ENCODE measurements at regions not wholly inside any gene's neighbourhood (a gene's known extent, or its start where the extent isn't known, plus 50 kb on each side); places are given as distances from the start of the nearest gene placed in this dataset.
"Not testable (repeated sequence)": the region's sequence is repeated elsewhere in the genome, so short reads cannot be mapped to it uniquely, and the experiment has no call there.

- ChIA-PET CTCF (no interaction called here), POLR2A (ENCODE audit: unreplicated experiment) (no interaction called here)
- Histone ChIP-seq H3K4ac (ENCODE audit: low read depth, low read length) (no peak overlapping the region), H2AK5ac (ENCODE audit: low read depth, low read length) (no peak overlapping the region), H2BK20ac (ENCODE audit: low read depth, low read length) (no peak overlapping the region), H2AK9ac (replicated peaks; ENCODE audit: low read depth, low read length, poor library complexity) (no peak overlapping the region), H3K18ac (ENCODE audit: low read depth, low read length) (no peak overlapping the region), H3K27ac (ENCODE audit: insufficient read depth, low read length) (no peak overlapping the region), H3K36me3 (ENCODE audit: control insufficient read depth, insufficient read depth, low read length) (no peaks in the 10 kb centered on the region), H3K4me3 (ENCODE audit: insufficient read depth, low read depth, low read length) (no peak overlapping the region), H3K4me2 (ENCODE audit: low read depth, low read length) (no peak overlapping the region), H3K14ac (replicated peaks; ENCODE audit: low read depth, low read length) (no peak overlapping the region), H3K23ac (ENCODE audit: low read depth, low read length) (no peak overlapping the region), H2BK5ac (ENCODE audit: low read depth, low read length, poor library complexity, severe bottlenecking) (no peak overlapping the region), H2AFZ (replicated peaks; ENCODE audit: low read length, poor library complexity) (no peak overlapping the region), H4K5ac (ENCODE audit: low read depth, low read length) (no peak overlapping the region), H3K56ac (ENCODE audit: extremely low read depth, insufficient read depth, low read length) (no peak overlapping the region), H4K8ac (ENCODE audit: low read depth in 2 of 2, low read length in 2 of 2) (no peak overlapping the region), H3K9me1 (ENCODE audit: insufficient read depth, low read length) (no peaks in the 10 kb centered on the region), H4K91ac (ENCODE audit: insufficient read depth, low read depth, low read length) (no peak overlapping the region), H2BK15ac (ENCODE audit: low read depth, low read length) (no peak overlapping the region), H4K20me1 (ENCODE audit: insufficient read depth, low read length) (no peaks in the 10 kb centered on the region), H3K27me3 (ENCODE audit: control insufficient read depth, insufficient read depth, low read length) (no peaks in the 10 kb centered on the region), H3K9ac (ENCODE audit: low read depth, low read length) (no peak overlapping the region), H3K9me3 (ENCODE audit: control insufficient read depth, insufficient read depth, low read length) (peaks cover 24% of the 10 kb centered on the region), H3K79me1 (ENCODE audit: low read depth in 1 of 2, low read length in 2 of 2) (no peaks in the 10 kb centered on the region), H3K4me1 (ENCODE audit: control insufficient read depth, insufficient read depth, low read length) (no peaks in the 10 kb centered on the region), H2BK120ac (ENCODE audit: low read depth, low read length) (no peak overlapping the region)
- in situ Hi-C loops (cut with MboI; ENCODE audit: low sequenced_read_pairs), result no loop called here
- intact Hi-C loops (cut with micrococcal nuclease), result no loop called here
- BruUV-seq (replicated peaks), result no TSS peak
- DNase-seq (no peak), ATAC-seq (ENCODE audit: low read depth) (no peak)
- dilution Hi-C loops (cut with HindIII; ENCODE audit: low sequenced_read_pairs, unreplicated experiment), result no loop called here
- WGBS, 2 experiments (ENCODE audit: extremely low coverage in 2 of 2, insufficient read length in 1 of 2), result 68% methylated on average over 5 of the region's 7 CpGs; no CpG with 5 or more reads in 1 of the 2 experiments
- TF ChIP-seq MAFK (IDR thresholded peaks at IDR 0.05; ENCODE audit: low read depth, low read length) (no peak), CEBPB (IDR thresholded peaks at IDR 0.05; ENCODE audit: low read depth, low read length) (no peak), USF2 (IDR thresholded peaks at IDR 0.05; ENCODE audit: low read depth, low read length) (no peak), RCOR1 (IDR thresholded peaks at IDR 0.05; ENCODE audit: insufficient replicate concordance, low read length) (no peak), SMC3 (IDR thresholded peaks at IDR 0.05; ENCODE audit: low read depth, low read length) (no peak), RFX5 (IDR thresholded peaks at IDR 0.05; ENCODE audit: low read depth, low read length) (no peak)
Measured at GRCh38 chr7:156353352-156353751, 287.2 kb upstream of the RNF32 start.

- no CpG with 5 or more reads among the region's 25 CpGs for WGBS, 2 experiments (ENCODE audit: extremely low coverage in 2 of 2, insufficient read length in 1 of 2)
- H2AFZ ChIP-seq (replicated peaks; ENCODE audit: low read length, poor library complexity); in situ Hi-C loops (cut with MboI; ENCODE audit: low sequenced_read_pairs): not testable (repeated sequence)
Measured at GRCh38 chr7:156347703-156348248, 292.8 kb upstream of the RNF32 start.

More at GRCh38 chr7:156347703-156348248, 292.8 kb upstream of the RNF32 start:
- H3K79me1 ChIP-seq (ENCODE audit: low read depth in 1 of 2, low read length in 2 of 2); H2BK15ac ChIP-seq (ENCODE audit: low read depth, low read length); H3K4me2 ChIP-seq (ENCODE audit: low read depth, low read length); H2AK9ac ChIP-seq (replicated peaks; ENCODE audit: low read depth, low read length, poor library complexity); H3K27ac ChIP-seq (ENCODE audit: insufficient read depth, low read length); dilution Hi-C loops (cut with HindIII; ENCODE audit: low sequenced_read_pairs, unreplicated experiment); H3K56ac ChIP-seq (ENCODE audit: extremely low read depth, insufficient read depth, low read length); BruUV-seq (replicated peaks); H2BK5ac ChIP-seq (ENCODE audit: low read depth, low read length, poor library complexity, severe bottlenecking); H4K8ac ChIP-seq (ENCODE audit: low read depth in 2 of 2, low read length in 2 of 2); H3K36me3 ChIP-seq (ENCODE audit: control insufficient read depth, insufficient read depth, low read length); CTCF ChIA-PET; POLR2A ChIA-PET (ENCODE audit: unreplicated experiment); H3K9me1 ChIP-seq (ENCODE audit: insufficient read depth, low read length); H3K4me3 ChIP-seq (ENCODE audit: insufficient read depth, low read depth, low read length); H3K23ac ChIP-seq (ENCODE audit: low read depth, low read length); H4K20me1 ChIP-seq (ENCODE audit: insufficient read depth, low read length); ATAC-seq (ENCODE audit: low read depth); H2BK120ac ChIP-seq (ENCODE audit: low read depth, low read length); H4K91ac ChIP-seq (ENCODE audit: insufficient read depth, low read depth, low read length); DNase-seq; H3K14ac ChIP-seq (replicated peaks; ENCODE audit: low read depth, low read length); H3K4me1 ChIP-seq (ENCODE audit: control insufficient read depth, insufficient read depth, low read length); intact Hi-C loops (cut with micrococcal nuclease); H2AK5ac ChIP-seq (ENCODE audit: low read depth, low read length); H3K9ac ChIP-seq (ENCODE audit: low read depth, low read length); H3K18ac ChIP-seq (ENCODE audit: low read depth, low read length); H3K27me3 ChIP-seq (ENCODE audit: control insufficient read depth, insufficient read depth, low read length); H3K4ac ChIP-seq (ENCODE audit: low read depth, low read length); H4K5ac ChIP-seq (ENCODE audit: low read depth, low read length); H2BK20ac ChIP-seq (ENCODE audit: low read depth, low read length): not testable (repeated sequence)
- H3K9me3 ChIP-seq (ENCODE audit: control insufficient read depth, insufficient read depth, low read length), result peaks cover 37% of the 10 kb centered on the region
